Liver (tissue), 3 donors: ENCODE measurements at regions not wholly inside any gene's neighbourhood (a gene's known extent, or its start where the extent isn't known, plus 50 kb on each side); places are given as distances from the start of the nearest gene placed in this dataset.

ENCODE experiments used
- CTCF ChIP-seq: fragments of 150-350 bp; IDR thresholded peaks from 2 replicates; pipeline ENCODE4 v1.5.1; 2017; ENCODE audit warnings: improper control_type of control experiment, low read depth, low read length; ENCODE audit not compliant: missing input control
- GABPA ChIP-seq, 2 donors: IDR thresholded peaks in 1 of 2; conservative IDR thresholded peaks in 1 of 2; 2 replicates each; pipeline ENCODE4 v1.6.1; 2016; ENCODE audit warnings: antibody characterized with exemption in 2 of 2, mild to moderate bottlenecking in 1 of 2, moderate library complexity in 1 of 2
- RAD21 ChIP-seq, 2 donors: IDR thresholded peaks; 2 replicates each; pipeline ENCODE4 v1.6.1; 2016; ENCODE audit warnings: antibody characterized with exemption in 2 of 2, mild to moderate bottlenecking in 2 of 2
- YY1 ChIP-seq: IDR thresholded peaks from 2 replicates; pipeline ENCODE4 v1.6.1; 2016; ENCODE audit warnings: antibody characterized with exemption, mild to moderate bottlenecking
- donor health status: healthy.
- donor health status: healthy.

- TF ChIP-seq YY1: no peak
- TF ChIP-seq CTCF: no peak
- TF ChIP-seq GABPA (IDR thresholded peaks at IDR 0.05 in 1 of 2, conservative IDR thresholded peaks at IDR 0.05 in 1 of 2): no peak
- no peak for TF ChIP-seq RAD21 (IDR thresholded peaks at IDR 0.05)
These were observed 77.4 kb upstream of the GPR50 start for GRCh38 chrX:151099001-151099400.
